Spleen (tissue), 7 donors: ENCODE measurements at regions not wholly inside any gene's neighbourhood (a gene's known extent, or its start where the extent isn't known, plus 50 kb on each side); places are given as distances from the start of the nearest gene placed in this dataset.

ENCODE experiments used
- CTCF ChIP-seq, 11 experiments: fragments of 200-600 bp in 7 of 11; fragments of 450-650 bp in 4 of 11; sonication (generic) in 4 of 11; IDR thresholded peaks in 8 of 11; conservative IDR thresholded peaks in 3 of 11; 1 replicate in 7 of 11; 2 replicates in 4 of 11; pipeline versions ENCODE4 v1.4.0 to v1.8.0; 2016 to 2021; ENCODE audit warnings: antibody characterized with exemption in 11 of 11, inconsistent platforms in 4 of 11, mild to moderate bottlenecking in 1 of 11
- POLR2A ChIP-seq, 3 donors: fragments of 450-650 bp; IDR thresholded peaks; one replicate each; pipeline ENCODE4 v1.5.1; 2017; ENCODE audit warnings: antibody characterized with exemption in 3 of 3, mild to moderate bottlenecking in 1 of 3
- POLR2AphosphoS5 ChIP-seq, 3 donors: sonication (generic); formaldehyde crosslinking; IDR thresholded peaks; one replicate each; pipeline ENCODE4 v1.5.1; 2017; ENCODE audit warnings: antibody characterized with exemption in 3 of 3
- donor health status: DM: no; HTN: no; CAD: no; lungs with moderate emphysema.
- donor health status: DM: no; HTN: no; CAD: no.
- donor health status: DM: no; HTN: no; CAD: no.

DNA sequence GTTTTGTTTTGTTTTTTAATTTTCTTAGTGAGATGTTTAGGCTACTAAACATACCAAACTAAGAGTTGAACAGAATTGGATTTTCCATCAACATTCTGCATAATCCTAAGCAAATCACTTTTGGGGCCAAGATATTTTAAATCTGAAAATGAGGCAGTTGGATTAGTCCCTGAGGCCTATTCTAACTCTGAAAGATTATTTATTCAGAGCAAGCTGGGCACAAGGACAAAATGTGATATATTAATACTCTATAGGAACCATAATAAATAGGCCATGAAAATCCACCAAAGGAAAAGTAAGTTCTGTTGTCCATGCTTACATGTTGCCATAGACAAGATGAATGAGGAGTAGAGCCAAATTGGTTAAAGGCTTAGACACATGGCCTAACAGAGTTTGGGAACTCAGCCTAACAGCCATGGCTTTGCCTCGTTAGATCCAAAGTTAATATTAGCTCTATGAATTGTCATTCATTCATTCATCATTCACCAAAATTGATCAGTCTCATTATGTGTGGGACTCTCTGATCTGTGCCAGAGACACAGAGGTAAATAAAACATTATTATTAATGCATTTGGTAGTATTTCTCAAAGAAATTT, 183.5 kb downstream of the SCG2 start:
- TF ChIP-seq CTCF (IDR thresholded peaks at IDR 0.05 in 8 of 11, conservative IDR thresholded peaks at IDR 0.05 in 3 of 11) (no peak), POLR2AphosphoS5 (IDR thresholded peaks at IDR 0.05) (no peak), POLR2A (IDR thresholded peaks at IDR 0.05) (no peak)
